BE2C (cell line): ENCODE measurements at regions not wholly inside any gene's neighbourhood (a gene's known extent, or its start where the extent isn't known, plus 50 kb on each side); places are given as distances from the start of the nearest gene placed in this dataset.

Experiments used
- DNase-seq: peaks from one replicate; pipeline ENCODE4 v3.0.0-alpha.2; 2020
- H3K27me3 ChIP-seq: fragments of 250-450 bp; sonication (Bioruptor Pico); 2 replicates; pipeline ENCODE4 v1.5.1; 2020; ENCODE audit warnings: mild to moderate bottlenecking
- H3K36me3 ChIP-seq: fragments of 250-450 bp; sonication (Bioruptor Pico); 2 replicates; pipeline ENCODE4 v1.5.1; 2020; ENCODE audit warnings: mild to moderate bottlenecking
- H3K4me1 ChIP-seq: fragments of 250-450 bp; sonication (Bioruptor Pico); 2 replicates; pipeline ENCODE4 v1.5.1; 2020
- H3K4me3 ChIP-seq: 2 replicates; pipeline ENCODE4 v1.5.1; 2011; ENCODE audit warnings: low read depth, low read length
- H3K9me3 ChIP-seq: fragments of 250-450 bp; sonication (Bioruptor Pico); 2 replicates; pipeline ENCODE4 v1.5.1; 2020
- CTCF ChIP-seq: IDR thresholded peaks from 2 replicates; pipeline ENCODE4 v1.5.1; 2012; ENCODE audit warnings: mild to moderate bottlenecking, low read depth, low read length

GRCh38 chr6:19410481-19410880 lies 426.7 kb upstream of the ID4 start:
- no peaks in the 10 kb centered on the region for H3K27me3 ChIP-seq
- H3K4me3 ChIP-seq: no peak overlapping the region
- no peaks in the 10 kb centered on the region for H3K4me1 ChIP-seq
- DNase-seq: no peak
- no peaks in the 10 kb centered on the region for H3K36me3 ChIP-seq
- TF ChIP-seq CTCF: no peak
- no peaks in the 10 kb centered on the region for H3K9me3 ChIP-seq

- no peak overlapping the region for H3K4me3 ChIP-seq
- H3K4me1 ChIP-seq: no peaks in the 10 kb centered on the region
- no peaks in the 10 kb centered on the region; the same call in 1 of the 2 replicates for H3K9me3 ChIP-seq
- DNase-seq: no peak
- H3K36me3 ChIP-seq: no peaks in the 10 kb centered on the region
- H3K27me3 ChIP-seq: no peaks in the 10 kb centered on the region
- TF ChIP-seq CTCF: no peak
Measured at GRCh38 chr6:19413323-19413722, 423.8 kb upstream of the ID4 start.

GRCh38 chr6:19415605-19416326 lies 421.4 kb upstream of the ID4 start:
- TF ChIP-seq CTCF: no peak
- H3K4me1 ChIP-seq: no peaks in the 10 kb centered on the region
- H3K4me3 ChIP-seq: no peak overlapping the region
- H3K9me3 ChIP-seq: no peaks in the 10 kb centered on the region; the same call in 1 of the 2 replicates
- no peak for DNase-seq
- H3K27me3 ChIP-seq: no peaks in the 10 kb centered on the region
- H3K36me3 ChIP-seq: no peaks in the 10 kb centered on the region

DNA sequence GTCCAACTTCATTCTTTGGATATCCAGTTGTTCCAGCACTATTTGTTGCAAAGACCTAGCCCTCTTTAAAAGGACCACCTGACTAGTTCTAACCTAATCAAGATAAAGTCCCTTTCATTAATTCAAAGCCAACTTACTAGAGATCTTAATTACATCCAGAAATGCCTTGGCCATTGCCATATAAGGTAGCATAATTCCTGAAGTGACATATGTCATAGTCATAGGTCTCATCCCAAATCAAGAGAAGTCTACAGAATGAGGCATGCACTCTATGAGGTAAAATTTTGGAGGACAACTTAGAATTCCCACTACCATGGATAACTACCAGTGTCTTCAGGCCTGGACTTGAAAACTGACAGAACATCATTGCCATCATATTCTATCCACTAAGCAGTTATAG lies 420.4 kb upstream of the ID4 start:
- H3K36me3 ChIP-seq: no peaks in the 10 kb centered on the region
- no peaks in the 10 kb centered on the region; the same call in 1 of the 2 replicates for H3K9me3 ChIP-seq
- no peak for TF ChIP-seq CTCF
- DNase-seq: no peak
- H3K27me3 ChIP-seq: no peaks in the 10 kb centered on the region
- no peak overlapping the region for H3K4me3 ChIP-seq
- H3K4me1 ChIP-seq: no peaks in the 10 kb centered on the region

GRCh38 chr6:19417713-19418112 lies 419.5 kb upstream of the ID4 start:
- Histone ChIP-seq H3K27me3 (no peaks in the 10 kb centered on the region), H3K4me3 (no peak overlapping the region), H3K36me3 (no peaks in the 10 kb centered on the region), H3K4me1 (no peaks in the 10 kb centered on the region), H3K9me3 (no peaks in the 10 kb centered on the region; the same call in 1 of the 2 replicates)
- no peak for TF ChIP-seq CTCF
- DNase-seq: no peak

DNA sequence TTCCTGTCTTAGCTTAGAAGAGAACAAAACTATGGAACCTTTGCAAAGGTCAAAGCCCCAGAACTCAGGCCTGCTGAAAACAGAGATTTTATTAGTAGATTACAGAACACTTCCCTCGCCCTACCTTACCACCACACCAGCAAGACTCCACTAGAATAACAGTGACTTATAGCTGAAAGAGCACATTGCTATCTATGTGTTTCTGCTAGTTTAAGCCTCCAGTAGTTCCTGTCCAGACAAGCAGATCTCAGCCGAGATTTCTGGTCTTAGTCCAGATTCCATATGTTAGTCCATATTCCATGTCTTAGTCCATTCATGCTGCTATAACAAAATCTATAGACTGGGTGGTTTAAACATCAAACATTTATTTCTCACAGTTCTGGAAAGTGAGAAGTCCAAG lies 412.3 kb upstream of the ID4 start:
- DNase-seq: no peak
- TF ChIP-seq CTCF: no peak
- H3K4me1 ChIP-seq: no peaks in the 10 kb centered on the region
- no peaks in the 10 kb centered on the region for H3K36me3 ChIP-seq
- no peaks in the 10 kb centered on the region for H3K27me3 ChIP-seq
- H3K9me3 ChIP-seq: no peaks in the 10 kb centered on the region
- H3K4me3 ChIP-seq: no peak overlapping the region
